PC-3 (cell line): ENCODE measurements at regions not wholly inside any gene's neighbourhood (a gene's known extent, or its start where the extent isn't known, plus 50 kb on each side); places are given as distances from the start of the nearest gene placed in this dataset.

Source experiments
- ATAC-seq: fragments of 200-7000 bp; cut with Tn5 transposase; 2 replicates; pipeline ENCODE4 v1.9.1; 2020; ENCODE audit warnings: mild to moderate bottlenecking, moderate library complexity
- BruUV-seq: library from RNA; stranded (reverse); fragments of 400-500 nt; replicated peaks from 2 replicates; lab custom pipeline; 2021; lab: Mats Ljungman, UMichigan
- CTCF ChIA-PET: fragments of 300-600 bp; sonication (Branson Sonifier 250); formaldehyde crosslinking; loops from one replicate; lab custom pipeline; 2022; ENCODE audit warnings: antibody characterized with exemption; lab: Charles Lee
- POLR2A ChIA-PET: fragments of 300-600 bp; sonication (Branson Sonifier 250); formaldehyde crosslinking; loops from one replicate; lab custom pipeline; 2022; ENCODE audit warnings: antibody characterized with exemption; ENCODE audit not compliant: unreplicated experiment; lab: Charles Lee
- DNase-seq: peaks from one replicate; pipeline ENCODE4 v3.0.0-alpha.2; 2015
- H2AFZ ChIP-seq: fragments of 300-600 bp; sonication (generic); 2 replicates; pipeline ENCODE4 v1.6.0; 2016; ENCODE audit warnings: antibody characterized with exemption, low read length
- H3F3A ChIP-seq: fragments of 300-600 bp; sonication (generic); one replicate; pipeline ENCODE4 v1.6.0; 2017; ENCODE audit warnings: antibody characterized with exemption, low read length, control low read depth, mild to moderate bottlenecking; ENCODE audit not compliant: unreplicated experiment
- H3K27ac ChIP-seq: fragments of 300-600 bp; sonication (generic); 2 replicates; pipeline ENCODE4 v1.5.1; 2016; ENCODE audit warnings: mild to moderate bottlenecking, low read length
- H3K27me3 ChIP-seq: fragments of 300-600 bp; sonication (generic); 2 replicates; pipeline ENCODE4 v1.6.1; 2016; ENCODE audit warnings: low read length, mixed read lengths
- H3K36me3 ChIP-seq: fragments of 300-600 bp; sonication (generic); 2 replicates; pipeline ENCODE4 v1.6.1; 2016; ENCODE audit warnings: low read depth, mixed run types, low read length, mixed read lengths
- H3K4me1 ChIP-seq: fragments of 300-600 bp; sonication (generic); 2 replicates; pipeline ENCODE4 v1.5.1; 2016; ENCODE audit warnings: low read length; ENCODE audit not compliant: insufficient read depth
- H3K4me2 ChIP-seq: fragments of 300-600 bp; sonication (generic); 2 replicates; pipeline ENCODE4 v1.6.0; 2016; ENCODE audit warnings: low read length
- H3K4me3 ChIP-seq: fragments of 300-600 bp; sonication (generic); 2 replicates; pipeline ENCODE4 v1.5.1; 2016; ENCODE audit warnings: mild to moderate bottlenecking, low read length, mixed read lengths
- H3K79me2 ChIP-seq: fragments of 300-600 bp; sonication (generic); 2 replicates; pipeline ENCODE4 v1.6.1; 2017; ENCODE audit warnings: low read length, mixed read lengths
- H3K9ac ChIP-seq: fragments of 300-600 bp; sonication (generic); 2 replicates; pipeline ENCODE4 v1.6.0; 2016; ENCODE audit warnings: mild to moderate bottlenecking, low read length
- H3K9me2 ChIP-seq: fragments of 300-600 bp; sonication (generic); replicated peaks from 2 replicates; pipeline ENCODE4 v1.6.1; 2016; ENCODE audit warnings: mixed run types, low read length, mixed read lengths
- H3K9me3 ChIP-seq: fragments of 300-600 bp; sonication (generic); 2 replicates; pipeline ENCODE4 v1.6.1; 2016; ENCODE audit warnings: low read length, mixed read lengths
- H4K20me1 ChIP-seq: fragments of 300-600 bp; sonication (generic); 2 replicates; pipeline ENCODE4 v1.6.1; 2016; ENCODE audit warnings: low read length, mixed read lengths
- CTCF ChIP-seq: fragments of 300-600 bp; sonication (generic); conservative IDR thresholded peaks from 2 replicates; pipeline ENCODE4 v1.5.1; 2017; ENCODE audit warnings: antibody characterized with exemption, low read depth, mild to moderate bottlenecking, low read length
- EZH2 ChIP-seq: fragments of 300-600 bp; sonication (generic); IDR thresholded peaks from one replicate; pipeline ENCODE4 v1.6.1; 2017; ENCODE audit warnings: antibody characterized with exemption, mild to moderate bottlenecking, low read length; ENCODE audit not compliant: unreplicated experiment
- EZH2phosphoT487 ChIP-seq: fragments of 300-600 bp; sonication (generic); IDR thresholded peaks from 2 replicates; pipeline ENCODE4 v1.6.1; 2018; ENCODE audit warnings: mild to moderate bottlenecking, antibody characterized with exemption, low read length, borderline replicate concordance
- intact Hi-C: fragments of 100-400 bp; cut with micrococcal nuclease; formaldehyde crosslinking; loops from 2 replicates; pipeline ENCODE4 v1.9.0; 2023

- Histone ChIP-seq H3K4me3 (no peak overlapping the region), H3K36me3 (no peaks in the 10 kb centered on the region), H3K4me1 (no peaks in the 10 kb centered on the region), H4K20me1 (no peaks in the 10 kb centered on the region), H3K27me3 (no peaks in the 10 kb centered on the region), H3K4me2 (no peak overlapping the region), H2AFZ (no peak overlapping the region), H3K79me2 (no peaks in the 10 kb centered on the region), H3K9ac (no peak overlapping the region), H3K27ac (no peak overlapping the region), H3K9me3 (no peaks in the 10 kb centered on the region), H3K9me2 (no peaks in the 10 kb centered on the region), H3F3A (no peaks in the 10 kb centered on the region)
- POLR2A ChIA-PET, result no interaction called here
- DNase-seq (no peak), ATAC-seq (no peak)
- BruUV-seq, result no TSS peak
- no peak for TF ChIP-seq CTCF
- TF ChIP-seq EZH2phosphoT487, result no peak
- no peak for TF ChIP-seq EZH2
- CTCF ChIA-PET, result no interaction called here
- intact Hi-C loops, result no loop called here
Measured at GRCh38 chr6:119608994-119609393, 259.4 kb upstream of the MAN1A1 start.

DNA sequence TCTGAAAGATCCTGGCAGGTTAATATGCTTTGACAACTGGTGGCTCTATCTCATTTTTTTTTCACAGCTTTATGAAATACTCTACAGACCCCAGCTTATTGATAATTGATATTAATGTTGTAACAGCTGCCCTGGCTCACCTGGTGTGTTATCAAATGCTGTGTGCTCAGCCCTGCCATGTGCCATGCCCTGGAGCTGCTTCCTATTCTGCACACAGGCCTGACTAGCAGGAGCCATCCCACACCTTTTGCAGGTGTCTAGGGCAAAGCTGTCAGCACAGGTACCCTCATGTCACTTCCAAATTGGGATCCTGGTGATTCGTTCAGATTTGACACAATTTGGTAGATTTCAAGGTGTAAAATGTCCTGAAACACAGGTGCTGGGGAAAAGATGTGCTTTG is 254.6 kb upstream of the MAN1A1 start:
- DNase-seq (no peak), ATAC-seq (no peak)
- no TSS peak for BruUV-seq
- no peak overlapping the region for H2AFZ ChIP-seq
- POLR2A ChIA-PET, result no interaction called here
- no peak for TF ChIP-seq EZH2
- no peak for TF ChIP-seq CTCF
- no peak for TF ChIP-seq EZH2phosphoT487
- no peaks in the 10 kb centered on the region for H3K9me3 ChIP-seq
- H3K9me2 ChIP-seq, result no peaks in the 10 kb centered on the region
- CTCF ChIA-PET, result no interaction called here
- H3K27me3 ChIP-seq, result no peaks in the 10 kb centered on the region
- intact Hi-C loops, result no loop called here
- no peaks in the 10 kb centered on the region for H3F3A ChIP-seq
- H3K4me2 ChIP-seq, result no peak overlapping the region
- peaks cover 16% of the 10 kb centered on the region for H3K4me1 ChIP-seq
- no peak overlapping the region for H3K9ac ChIP-seq
- H3K79me2 ChIP-seq, result no peaks in the 10 kb centered on the region
- H3K27ac ChIP-seq, result no peak overlapping the region
- H3K36me3 ChIP-seq, result no peaks in the 10 kb centered on the region
- H3K4me3 ChIP-seq, result no peak overlapping the region
- H4K20me1 ChIP-seq, result no peaks in the 10 kb centered on the region

- Histone ChIP-seq H3K4me3 (no peak overlapping the region), H3K36me3 (no peaks in the 10 kb centered on the region), H3K9me3 (no peaks in the 10 kb centered on the region), H3K27ac (no peak overlapping the region), H3K9me2 (no peaks in the 10 kb centered on the region), H4K20me1 (no peaks in the 10 kb centered on the region), H2AFZ (no peak overlapping the region), H3K79me2 (no peaks in the 10 kb centered on the region), H3K27me3 (no peaks in the 10 kb centered on the region), H3K4me1 (peaks cover 16% of the 10 kb centered on the region), H3K4me2 (no peak overlapping the region), H3K9ac (no peak overlapping the region), H3F3A (no peaks in the 10 kb centered on the region)
- ChIA-PET CTCF (no interaction called here), POLR2A (no interaction called here)
- ATAC-seq (no peak), DNase-seq (no peak)
- intact Hi-C loops, result no loop called here
- TF ChIP-seq EZH2, result no peak
- no peak for TF ChIP-seq EZH2phosphoT487
- no peak for TF ChIP-seq CTCF
- no TSS peak for BruUV-seq
Measured at GRCh38 chr6:119603501-119603900, 253.9 kb upstream of the MAN1A1 start.
